ENCODE measurements at regions not wholly inside any gene's neighbourhood (a gene's known extent, or its start where the extent isn't known, plus 50 kb on each side); places are given as distances from the start of the nearest gene placed in this dataset.

DNA sequence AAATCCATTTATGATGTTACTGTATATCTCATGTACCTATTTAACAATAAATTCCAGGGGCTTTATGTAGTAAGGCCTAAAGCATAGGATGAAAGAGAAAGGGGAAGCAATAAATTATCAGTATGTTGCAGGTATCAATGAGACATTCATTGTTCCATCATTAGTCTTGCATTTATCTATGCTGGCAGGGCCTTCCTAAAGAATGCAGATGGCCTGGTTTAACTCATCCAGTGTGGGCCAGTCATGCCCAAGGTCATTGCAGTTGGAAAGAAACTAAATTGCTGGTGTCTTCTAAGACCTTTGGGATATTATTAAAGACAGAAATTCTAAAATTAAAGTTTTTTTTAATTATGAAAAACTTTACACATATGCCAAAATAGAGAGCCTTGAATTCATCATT lies 98.3 kb downstream of the AVPR1A start:
- H3K9me3 ChIP-seq (ENCODE audit: low read depth) = no peaks in the 10 kb centered on the region
- no peak overlapping the region for H3K4me2 ChIP-seq
- Mint-ChIP-seq H3K27me3 (ENCODE audit: insufficient read depth, low read depth) (no peaks in the 10 kb centered on the region), H3K9me3 (peaks cover 7% of the 10 kb centered on the region), H3K4me1 (peaks cover 2% of the 10 kb centered on the region), H3K27ac (no peak overlapping the region), H3K4me3 (no peak overlapping the region), H3K36me3 (peaks cover 2% of the 10 kb centered on the region)
- no peaks in the 10 kb centered on the region for H3K79me2 ChIP-seq (ENCODE audit: low read depth)
- H3K36me3 ChIP-seq = no peaks in the 10 kb centered on the region
- H3K27ac ChIP-seq = no peak overlapping the region
- H3K27me3 ChIP-seq = no peaks in the 10 kb centered on the region
- no peaks in the 10 kb centered on the region for H4K20me1 ChIP-seq (ENCODE audit: low read depth)
- no peak overlapping the region for H3K9ac ChIP-seq
- TF ChIP-seq, protein P1, sequence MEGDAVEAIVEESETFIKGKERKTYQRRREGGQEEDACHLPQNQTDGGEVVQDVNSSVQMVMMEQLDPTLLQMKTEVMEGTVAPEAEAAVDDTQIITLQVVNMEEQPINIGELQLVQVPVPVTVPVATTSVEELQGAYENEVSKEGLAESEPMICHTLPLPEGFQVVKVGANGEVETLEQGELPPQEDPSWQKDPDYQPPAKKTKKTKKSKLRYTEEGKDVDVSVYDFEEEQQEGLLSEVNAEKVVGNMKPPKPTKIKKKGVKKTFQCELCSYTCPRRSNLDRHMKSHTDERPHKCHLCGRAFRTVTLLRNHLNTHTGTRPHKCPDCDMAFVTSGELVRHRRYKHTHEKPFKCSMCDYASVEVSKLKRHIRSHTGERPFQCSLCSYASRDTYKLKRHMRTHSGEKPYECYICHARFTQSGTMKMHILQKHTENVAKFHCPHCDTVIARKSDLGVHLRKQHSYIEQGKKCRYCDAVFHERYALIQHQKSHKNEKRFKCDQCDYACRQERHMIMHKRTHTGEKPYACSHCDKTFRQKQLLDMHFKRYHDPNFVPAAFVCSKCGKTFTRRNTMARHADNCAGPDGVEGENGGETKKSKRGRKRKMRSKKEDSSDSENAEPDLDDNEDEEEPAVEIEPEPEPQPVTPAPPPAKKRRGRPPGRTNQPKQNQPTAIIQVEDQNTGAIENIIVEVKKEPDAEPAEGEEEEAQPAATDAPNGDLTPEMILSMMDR (IDR thresholded peaks at IDR 0.05) = no peak
- TF ChIP-seq EZH2 (IDR thresholded peaks at IDR 0.05) (no peak), EZH2phosphoT487 (IDR thresholded peaks at IDR 0.05) (no peak)
- H3K4me3 ChIP-seq = no peak overlapping the region
- H3K4me1 ChIP-seq = no peaks in the 10 kb centered on the region
- H2AFZ ChIP-seq (replicated peaks) = no peak overlapping the region
- H3F3A ChIP-seq (ENCODE audit: low read depth) = no peaks in the 10 kb centered on the region
- DNase-seq (ENCODE audit: low spot score) = no peak

DNA sequence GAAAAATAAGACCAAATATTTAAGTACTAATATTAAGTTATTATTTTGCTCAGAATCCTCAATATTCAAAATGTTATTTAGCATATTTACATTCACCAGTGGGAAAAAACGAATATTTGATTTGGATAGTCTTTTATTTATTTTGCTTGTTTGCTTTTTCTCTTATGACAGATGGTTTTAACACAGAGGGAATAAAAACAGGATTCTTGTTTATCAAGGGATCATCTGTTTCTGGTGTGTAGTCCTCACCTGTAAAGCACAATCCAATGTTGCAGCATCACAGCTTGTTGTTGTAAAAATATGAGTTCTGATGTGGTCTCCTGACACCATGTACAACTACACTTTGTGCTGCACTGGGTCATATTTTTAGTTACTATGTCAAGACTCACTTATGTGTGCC lies 103.9 kb downstream of the AVPR1A start:
- Mint-ChIP-seq H3K27ac (no peak overlapping the region), H3K4me3 (no peak overlapping the region), H3K36me3 (peaks cover 2% of the 10 kb centered on the region), H3K9me3 (peaks cover 2% of the 10 kb centered on the region), H3K27me3 (ENCODE audit: insufficient read depth, low read depth) (no peaks in the 10 kb centered on the region), H3K4me1 (no peaks in the 10 kb centered on the region)
- H4K20me1 ChIP-seq (ENCODE audit: low read depth) = no peaks in the 10 kb centered on the region
- no peaks in the 10 kb centered on the region for H3K79me2 ChIP-seq (ENCODE audit: low read depth)
- no peaks in the 10 kb centered on the region for H3K27me3 ChIP-seq
- H3K9me3 ChIP-seq (ENCODE audit: low read depth) = no peaks in the 10 kb centered on the region
- TF ChIP-seq EZH2phosphoT487 (IDR thresholded peaks at IDR 0.05) (no peak), EZH2 (IDR thresholded peaks at IDR 0.05) (no peak)
- TF ChIP-seq, protein P1 (IDR thresholded peaks at IDR 0.05) = no peak
- H3K27ac ChIP-seq = no peak overlapping the region
- H3K36me3 ChIP-seq = no peaks in the 10 kb centered on the region
- DNase-seq (ENCODE audit: low spot score) = no peak
- H3K4me1 ChIP-seq = no peaks in the 10 kb centered on the region
- no peaks in the 10 kb centered on the region for H3F3A ChIP-seq (ENCODE audit: low read depth)
- H3K9ac ChIP-seq = no peak overlapping the region
- H2AFZ ChIP-seq (replicated peaks) = no peak overlapping the region
- H3K4me3 ChIP-seq = no peak overlapping the region
- no peak overlapping the region for H3K4me2 ChIP-seq

DNA sequence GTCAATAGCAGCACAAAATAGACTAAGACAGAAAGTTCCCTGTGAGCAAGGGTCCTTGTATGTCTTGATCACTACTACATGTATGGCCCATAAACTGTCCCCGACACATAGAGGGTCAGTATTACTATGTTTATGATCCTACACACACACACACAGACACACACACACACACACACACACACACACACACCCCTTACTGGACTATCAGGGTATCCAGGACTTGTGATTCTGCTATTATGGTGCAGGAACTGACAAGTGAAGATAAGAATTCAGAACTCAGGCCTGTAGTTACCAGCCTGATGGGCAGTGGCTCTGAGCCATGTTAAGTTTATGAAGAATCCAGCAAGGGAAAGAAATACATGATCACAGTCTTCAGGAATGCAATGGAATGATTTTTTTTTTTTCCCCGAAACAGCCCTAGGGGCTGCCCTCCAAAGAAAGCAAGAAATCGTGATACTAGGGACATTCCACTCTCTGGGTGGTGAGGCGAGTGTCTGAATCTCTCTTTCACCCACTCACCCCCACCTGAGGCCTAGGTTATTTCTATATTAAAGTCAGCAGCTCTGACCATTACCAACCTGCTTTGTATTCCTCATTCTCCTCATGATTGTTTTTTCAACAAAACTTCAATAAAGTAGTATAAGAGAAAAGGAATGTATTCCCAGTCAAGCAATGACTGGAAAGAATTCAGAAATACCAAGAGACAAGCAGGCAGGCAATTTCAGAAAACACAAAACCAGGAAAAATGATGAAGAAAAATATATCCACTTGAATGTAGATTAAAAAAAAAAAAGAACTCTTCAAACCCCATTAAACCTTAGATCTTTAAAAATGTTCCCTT lies 105.8 kb downstream of the AVPR1A start:
- Histone ChIP-seq H3K4me1 (no peaks in the 10 kb centered on the region), H3K27me3 (no peaks in the 10 kb centered on the region), H3K9me3 (ENCODE audit: low read depth) (no peaks in the 10 kb centered on the region), H3K9ac (no peak overlapping the region), H3K36me3 (no peaks in the 10 kb centered on the region), H4K20me1 (ENCODE audit: low read depth) (no peaks in the 10 kb centered on the region), H3K4me2 (no peak overlapping the region), H3F3A (ENCODE audit: low read depth) (no peaks in the 10 kb centered on the region), H3K27ac (no peak overlapping the region), H3K4me3 (no peak overlapping the region), H2AFZ (replicated peaks) (no peak overlapping the region), H3K79me2 (ENCODE audit: low read depth) (no peaks in the 10 kb centered on the region)
- Mint-ChIP-seq H3K4me1 (no peaks in the 10 kb centered on the region), H3K36me3 (peaks cover 2% of the 10 kb centered on the region), H3K27me3 (ENCODE audit: insufficient read depth, low read depth) (no peaks in the 10 kb centered on the region), H3K9me3 (peaks cover 2% of the 10 kb centered on the region), H3K4me3 (no peak overlapping the region), H3K27ac (no peak overlapping the region)
- TF ChIP-seq EZH2phosphoT487 (IDR thresholded peaks at IDR 0.05) (no peak), EZH2 (IDR thresholded peaks at IDR 0.05) (no peak)
- TF ChIP-seq, protein P1 (IDR thresholded peaks at IDR 0.05) = no peak
- no peak for DNase-seq (ENCODE audit: low spot score)
